ENCODE measurements at regions not wholly inside any gene's neighbourhood (a gene's known extent, or its start where the extent isn't known, plus 50 kb on each side); places are given as distances from the start of the nearest gene placed in this dataset.

- Histone ChIP-seq H2BK15ac (replicated peaks; ENCODE audit: low read depth) (no peak overlapping the region), H3K4ac (ENCODE audit: low read depth, low read length) (no peak overlapping the region), H3K4me3 (ENCODE audit: low read length) (no peak overlapping the region), H3K9ac (ENCODE audit: low read length) (no peak overlapping the region), H3K36me3 (ENCODE audit: control insufficient read depth, insufficient read depth, low read length) (no peaks in the 10 kb centered on the region), H3K79me1 (ENCODE audit: low read length) (no peaks in the 10 kb centered on the region), H4K5ac (ENCODE audit: low read length) (no peak overlapping the region), H2BK5ac (ENCODE audit: low read length) (no peak overlapping the region), H3K4me2 (ENCODE audit: low read length) (no peak overlapping the region), H3K18ac (ENCODE audit: low read length) (no peak overlapping the region), H4K8ac (ENCODE audit: low read depth, low read length) (no peak overlapping the region), H3K23ac (ENCODE audit: low read length) (no peak overlapping the region), H3K4me1 (ENCODE audit: control insufficient read depth, low read depth, low read length) (no peaks in the 10 kb centered on the region), H3K79me2 (ENCODE audit: control insufficient read depth, insufficient read depth, low read length) (no peaks in the 10 kb centered on the region), H3K56ac (ENCODE audit: low read length) (no peak overlapping the region), H2BK120ac (ENCODE audit: low read depth, low read length) (no peak overlapping the region), H3K27ac (ENCODE audit: low read depth, low read length) (no peak overlapping the region), H3K27me3 (ENCODE audit: insufficient read depth, low read length, poor library complexity) (no peaks in the 10 kb centered on the region), H2AK5ac (ENCODE audit: low read length) (no peak overlapping the region)
- no CpG with 5 or more reads among the region's 10 CpGs for WGBS (ENCODE audit: extremely low coverage, insufficient coverage, low lambda C conversion rate)
- DNase-seq: no peak
Measured at GRCh38 chr15:85870216-85871014, 75.7 kb upstream of the KLHL25 start.

DNA sequence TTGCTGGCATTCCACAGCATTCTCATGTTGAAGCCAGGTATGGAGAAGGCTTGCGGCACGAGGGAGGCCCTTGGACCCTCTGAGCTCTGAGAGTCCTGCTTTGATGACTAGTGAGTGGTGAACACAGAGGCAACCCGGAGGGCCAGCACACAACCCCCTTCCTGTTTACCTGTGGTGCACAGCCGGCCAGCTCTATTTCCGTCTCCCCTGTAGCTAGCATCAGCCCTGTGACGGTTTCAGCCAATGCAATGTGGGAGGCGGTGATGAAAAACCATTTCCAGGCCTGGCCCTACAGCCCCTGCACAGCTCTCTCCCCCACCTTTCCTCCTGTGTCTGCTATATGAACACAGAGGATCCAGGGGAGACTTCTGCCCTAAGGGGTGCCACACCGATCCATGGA lies 76.8 kb upstream of the KLHL25 start:
- Histone ChIP-seq H2AK5ac (ENCODE audit: low read length) (no peak overlapping the region), H3K4me1 (ENCODE audit: control insufficient read depth, low read depth, low read length) (no peaks in the 10 kb centered on the region), H3K27ac (ENCODE audit: low read depth, low read length) (no peak overlapping the region), H3K18ac (ENCODE audit: low read length) (no peak overlapping the region), H4K5ac (ENCODE audit: low read length) (no peak overlapping the region), H4K8ac (ENCODE audit: low read depth, low read length) (no peak overlapping the region), H3K4me2 (ENCODE audit: low read length) (no peak overlapping the region), H3K56ac (ENCODE audit: low read length) (no peak overlapping the region), H3K4me3 (ENCODE audit: low read length) (no peak overlapping the region), H3K36me3 (ENCODE audit: control insufficient read depth, insufficient read depth, low read length) (no peaks in the 10 kb centered on the region), H3K79me2 (ENCODE audit: control insufficient read depth, insufficient read depth, low read length) (no peaks in the 10 kb centered on the region), H3K4ac (ENCODE audit: low read depth, low read length) (no peak overlapping the region), H3K9ac (ENCODE audit: low read length) (no peak overlapping the region), H2BK15ac (replicated peaks; ENCODE audit: low read depth) (no peak overlapping the region), H3K27me3 (ENCODE audit: insufficient read depth, low read length, poor library complexity) (no peaks in the 10 kb centered on the region), H2BK120ac (ENCODE audit: low read depth, low read length) (no peak overlapping the region), H3K23ac (ENCODE audit: low read length) (no peak overlapping the region), H2BK5ac (ENCODE audit: low read length) (no peak overlapping the region), H3K79me1 (ENCODE audit: low read length) (no peaks in the 10 kb centered on the region)
- DNase-seq: no peak
- WGBS (ENCODE audit: extremely low coverage, insufficient coverage, low lambda C conversion rate): no CpG with 5 or more reads among the region's 8 CpGs

GRCh38 chr15:85872125-85872524 lies 77.4 kb upstream of the KLHL25 start:
- no CpG with 5 or more reads among the region's 5 CpGs for WGBS (ENCODE audit: extremely low coverage, insufficient coverage, low lambda C conversion rate)
- Histone ChIP-seq H2BK120ac (ENCODE audit: low read depth, low read length) (no peak overlapping the region), H2BK5ac (ENCODE audit: low read length) (no peak overlapping the region), H3K79me2 (ENCODE audit: control insufficient read depth, insufficient read depth, low read length) (no peaks in the 10 kb centered on the region), H3K4me3 (ENCODE audit: low read length) (no peak overlapping the region), H3K23ac (ENCODE audit: low read length) (no peak overlapping the region), H4K8ac (ENCODE audit: low read depth, low read length) (no peak overlapping the region), H2BK15ac (replicated peaks; ENCODE audit: low read depth) (no peak overlapping the region), H3K56ac (ENCODE audit: low read length) (no peak overlapping the region), H3K18ac (ENCODE audit: low read length) (no peak overlapping the region), H3K4ac (ENCODE audit: low read depth, low read length) (no peak overlapping the region), H3K27ac (ENCODE audit: low read depth, low read length) (no peak overlapping the region), H3K79me1 (ENCODE audit: low read length) (no peaks in the 10 kb centered on the region), H3K27me3 (ENCODE audit: insufficient read depth, low read length, poor library complexity) (no peaks in the 10 kb centered on the region), H3K4me1 (ENCODE audit: control insufficient read depth, low read depth, low read length) (no peaks in the 10 kb centered on the region), H3K4me2 (ENCODE audit: low read length) (no peak overlapping the region), H3K9ac (ENCODE audit: low read length) (no peak overlapping the region), H4K5ac (ENCODE audit: low read length) (no peak overlapping the region), H3K36me3 (ENCODE audit: control insufficient read depth, insufficient read depth, low read length) (no peaks in the 10 kb centered on the region), H2AK5ac (ENCODE audit: low read length) (no peak overlapping the region)
- DNase-seq: peak; percentile 61

GRCh38 chr15:85874236-85874635 lies 79.5 kb upstream of the KLHL25 start:
- Histone ChIP-seq H3K79me1 (ENCODE audit: low read length) (no peaks in the 10 kb centered on the region), H3K27me3 (ENCODE audit: insufficient read depth, low read length, poor library complexity) (no peaks in the 10 kb centered on the region)
- WGBS (ENCODE audit: extremely low coverage, insufficient coverage, low lambda C conversion rate): no CpG with 5 or more reads among the region's 2 CpGs

GRCh38 chr15:85875756-85876155 lies 81.0 kb upstream of the KLHL25 start:
- Histone ChIP-seq H2BK120ac (ENCODE audit: low read depth, low read length) (no peak overlapping the region), H3K4me1 (ENCODE audit: control insufficient read depth, low read depth, low read length) (no peaks in the 10 kb centered on the region), H4K5ac (ENCODE audit: low read length) (no peak overlapping the region), H3K23ac (ENCODE audit: low read length) (no peak overlapping the region), H3K18ac (ENCODE audit: low read length) (no peak overlapping the region), H3K36me3 (ENCODE audit: control insufficient read depth, insufficient read depth, low read length) (no peaks in the 10 kb centered on the region), H3K4ac (ENCODE audit: low read depth, low read length) (no peak overlapping the region), H2BK5ac (ENCODE audit: low read length) (no peak overlapping the region), H3K27me3 (ENCODE audit: insufficient read depth, low read length, poor library complexity) (no peaks in the 10 kb centered on the region), H3K27ac (ENCODE audit: low read depth, low read length) (no peak overlapping the region), H3K79me1 (ENCODE audit: low read length) (no peaks in the 10 kb centered on the region), H3K4me2 (ENCODE audit: low read length) (no peak overlapping the region), H2AK5ac (ENCODE audit: low read length) (no peak overlapping the region), H3K4me3 (ENCODE audit: low read length) (no peak overlapping the region), H3K56ac (ENCODE audit: low read length) (no peak overlapping the region), H4K8ac (ENCODE audit: low read depth, low read length) (no peak overlapping the region), H2BK15ac (replicated peaks; ENCODE audit: low read depth) (no peak overlapping the region), H3K9ac (ENCODE audit: low read length) (no peak overlapping the region), H3K79me2 (ENCODE audit: control insufficient read depth, insufficient read depth, low read length) (no peaks in the 10 kb centered on the region)
- no CpG with 5 or more reads among the region's 2 CpGs for WGBS (ENCODE audit: extremely low coverage, insufficient coverage, low lambda C conversion rate)
- no peak for DNase-seq

More at GRCh38 chr15:85874236-85874635, 79.5 kb upstream of the KLHL25 start:
- no peak overlapping the region for H3K4ac ChIP-seq (ENCODE audit: low read depth, low read length)
- no peak overlapping the region for H3K4me3 ChIP-seq (ENCODE audit: low read length)
- H4K8ac ChIP-seq (ENCODE audit: low read depth, low read length): no peak overlapping the region
- DNase-seq: no peak
- H2BK15ac ChIP-seq (replicated peaks; ENCODE audit: low read depth): no peak overlapping the region
- H3K56ac ChIP-seq (ENCODE audit: low read length): no peak overlapping the region
- H3K9ac ChIP-seq (ENCODE audit: low read length): no peak overlapping the region
- H3K4me1 ChIP-seq (ENCODE audit: control insufficient read depth, low read depth, low read length): no peaks in the 10 kb centered on the region
- no peaks in the 10 kb centered on the region for H3K79me2 ChIP-seq (ENCODE audit: control insufficient read depth, insufficient read depth, low read length)
- H3K4me2 ChIP-seq (ENCODE audit: low read length): no peak overlapping the region
- no peak overlapping the region for H2AK5ac ChIP-seq (ENCODE audit: low read length)
- no peak overlapping the region for H3K18ac ChIP-seq (ENCODE audit: low read length)
- no peak overlapping the region for H3K23ac ChIP-seq (ENCODE audit: low read length)
- no peak overlapping the region for H4K5ac ChIP-seq (ENCODE audit: low read length)
- H2BK120ac ChIP-seq (ENCODE audit: low read depth, low read length): no peak overlapping the region
- H3K27ac ChIP-seq (ENCODE audit: low read depth, low read length): no peak overlapping the region
- H2BK5ac ChIP-seq (ENCODE audit: low read length): no peak overlapping the region
- no peaks in the 10 kb centered on the region for H3K36me3 ChIP-seq (ENCODE audit: control insufficient read depth, insufficient read depth, low read length)

DNA sequence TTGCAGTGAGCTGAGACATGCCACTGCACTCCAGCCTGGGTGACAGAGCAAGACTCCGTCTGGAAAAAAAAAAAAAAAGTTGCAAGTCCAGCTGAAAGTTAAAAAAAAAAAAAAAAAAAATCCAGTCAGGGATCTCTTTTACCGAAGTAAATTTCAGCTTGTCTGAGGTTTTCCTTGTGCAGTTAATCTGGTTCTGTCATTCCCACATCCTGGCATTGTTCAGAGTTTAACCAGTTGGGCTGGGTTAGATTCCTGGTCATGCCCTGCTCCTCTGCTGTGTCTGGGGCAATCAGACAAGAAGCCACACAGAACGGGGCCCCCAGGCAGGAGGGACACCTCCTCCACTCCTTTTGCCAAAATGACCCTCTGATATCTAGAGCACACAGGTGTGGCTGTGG lies 84.1 kb upstream of the KLHL25 start:
- DNase-seq: no peak
- Histone ChIP-seq H3K18ac (ENCODE audit: low read length) (no peak overlapping the region), H2BK5ac (ENCODE audit: low read length) (no peak overlapping the region), H3K4ac (ENCODE audit: low read depth, low read length) (no peak overlapping the region), H3K4me3 (ENCODE audit: low read length) (no peak overlapping the region), H3K4me2 (ENCODE audit: low read length) (no peak overlapping the region), H3K79me2 (ENCODE audit: control insufficient read depth, insufficient read depth, low read length) (no peaks in the 10 kb centered on the region), H3K9ac (ENCODE audit: low read length) (no peak overlapping the region), H3K79me1 (ENCODE audit: low read length) (no peaks in the 10 kb centered on the region), H2BK15ac (replicated peaks; ENCODE audit: low read depth) (no peak overlapping the region), H3K4me1 (ENCODE audit: control insufficient read depth, low read depth, low read length) (no peaks in the 10 kb centered on the region), H3K23ac (ENCODE audit: low read length) (no peak overlapping the region), H3K27ac (ENCODE audit: low read depth, low read length) (no peak overlapping the region), H2AK5ac (ENCODE audit: low read length) (no peak overlapping the region), H4K5ac (ENCODE audit: low read length) (no peak overlapping the region), H2BK120ac (ENCODE audit: low read depth, low read length) (no peak overlapping the region), H3K56ac (ENCODE audit: low read length) (no peak overlapping the region), H3K27me3 (ENCODE audit: insufficient read depth, low read length, poor library complexity) (no peaks in the 10 kb centered on the region), H3K36me3 (ENCODE audit: control insufficient read depth, insufficient read depth, low read length) (no peaks in the 10 kb centered on the region), H4K8ac (ENCODE audit: low read depth, low read length) (no peak overlapping the region)
- WGBS (ENCODE audit: extremely low coverage, insufficient coverage, low lambda C conversion rate): no CpG with 5 or more reads among the region's 3 CpGs
